ENCODE measurements at regions not wholly inside any gene's neighbourhood (a gene's known extent, or its start where the extent isn't known, plus 50 kb on each side); places are given as distances from the start of the nearest gene placed in this dataset.

GRCh38 chr2:20524412-20525040, 77.7 kb downstream of the RHOB start:
- Mint-ChIP-seq H3K9me3 (no peaks in the 10 kb centered on the region), H3K27ac (peak overlapping the region; percentile 78), H3K4me1 (peaks cover 52% of the 10 kb centered on the region), H3K4me3 (peak overlapping the region; percentile 43), H3K36me3 (ENCODE audit: low read depth) (no peaks in the 10 kb centered on the region), H3K27me3 (ENCODE audit: low read depth, poor library complexity) (peaks cover 4% of the 10 kb centered on the region)
- peak; percentile 34 for DNase-seq
- no peak for TF ChIP-seq CTCF (IDR thresholded peaks at IDR 0.05)

GRCh38 chr2:20525041-20526035, 78.5 kb downstream of the RHOB start:
- no peak for TF ChIP-seq CTCF (IDR thresholded peaks at IDR 0.05)
- peak overlapping the region; percentile 43 for H3K4me3 Mint-ChIP-seq
- DNase-seq = no peak
- peaks cover 4% of the 10 kb centered on the region for H3K27me3 Mint-ChIP-seq (ENCODE audit: low read depth, poor library complexity)
- H3K27ac Mint-ChIP-seq = peak overlapping the region; percentile 78
- H3K9me3 Mint-ChIP-seq = no peaks in the 10 kb centered on the region
- H3K36me3 Mint-ChIP-seq (ENCODE audit: low read depth) = no peaks in the 10 kb centered on the region
- H3K4me1 Mint-ChIP-seq = peaks cover 53% of the 10 kb centered on the region

GRCh38 chr2:20526160-20526559, 79.3 kb downstream of the RHOB start:
- Mint-ChIP-seq H3K4me1 (peaks cover 57% of the 10 kb centered on the region), H3K27me3 (ENCODE audit: low read depth, poor library complexity) (peaks cover 4% of the 10 kb centered on the region), H3K4me3 (no peak overlapping the region), H3K36me3 (ENCODE audit: low read depth) (no peaks in the 10 kb centered on the region), H3K27ac (no peak overlapping the region), H3K9me3 (no peaks in the 10 kb centered on the region)
- no peak for DNase-seq
- TF ChIP-seq CTCF (IDR thresholded peaks at IDR 0.05) = no peak

- DNase-seq = no peak
- Mint-ChIP-seq H3K27me3 (ENCODE audit: low read depth, poor library complexity) (peaks cover 4% of the 10 kb centered on the region), H3K36me3 (ENCODE audit: low read depth) (no peaks in the 10 kb centered on the region), H3K4me1 (peaks cover 55% of the 10 kb centered on the region), H3K27ac (no peak overlapping the region), H3K9me3 (no peaks in the 10 kb centered on the region), H3K4me3 (no peak overlapping the region)
- no peak for TF ChIP-seq CTCF (IDR thresholded peaks at IDR 0.05)
These were observed 79.8 kb downstream of the RHOB start for GRCh38 chr2:20526708-20527107.

- peaks cover 8% of the 10 kb centered on the region for H3K27me3 Mint-ChIP-seq (ENCODE audit: low read depth, poor library complexity)
These were observed 81.8 kb downstream of the RHOB start for GRCh38 chr2:20528713-20529112.

More at GRCh38 chr2:20528713-20529112, 81.8 kb downstream of the RHOB start:
- no peak for DNase-seq
- Mint-ChIP-seq H3K4me3 (no peak overlapping the region), H3K36me3 (ENCODE audit: low read depth) (no peaks in the 10 kb centered on the region), H3K4me1 (peaks cover 55% of the 10 kb centered on the region), H3K27ac (no peak overlapping the region), H3K9me3 (no peaks in the 10 kb centered on the region)
- no peak for TF ChIP-seq CTCF (IDR thresholded peaks at IDR 0.05)
